Keratinocyte (primary cell): ENCODE measurements at regions not wholly inside any gene's neighbourhood (a gene's known extent, or its start where the extent isn't known, plus 50 kb on each side); places are given as distances from the start of the nearest gene placed in this dataset.

ENCODE experiments used
- DNase-seq: peaks from one replicate; pipeline ENCODE4 v3.0.0-alpha.2; 2011; ENCODE audit warnings: low read depth, missing footprints, low spot score
- FAIRE-seq: peaks from 2 replicates; lab custom pipeline; 2011; peaks lifted over from hg19 to GRCh38; lab: Jason Lieb, UNC
- H2AFZ ChIP-seq: 2 replicates; pipeline ENCODE4 v1.6.0; 2012; ENCODE audit warnings: low read length, control low read depth, inconsistent platforms; ENCODE audit not compliant: control insufficient read depth
- H3K27ac ChIP-seq: 2 replicates; pipeline ENCODE4 v1.5.1; 2011; ENCODE audit warnings: low read length; ENCODE audit not compliant: control insufficient read depth, insufficient read depth
- H3K27me3 ChIP-seq: 3 replicates; pipeline ENCODE4 v1.6.0; 2011; ENCODE audit warnings: low read length; ENCODE audit not compliant: control insufficient read depth, insufficient read depth; ENCODE audit errors: extremely low read depth
- H3K36me3 ChIP-seq, 2 experiments: 2 replicates in 1 of 2; 3 replicates in 1 of 2; pipeline ENCODE4 v1.5.1; 2011; ENCODE audit warnings: low read length in 2 of 2, mild to moderate bottlenecking in 1 of 2; ENCODE audit not compliant: control insufficient read depth in 2 of 2, insufficient read depth in 2 of 2; ENCODE audit errors: extremely low read depth in 1 of 2
- H3K4me1 ChIP-seq: 3 replicates; pipeline ENCODE4 v1.5.1; 2011; ENCODE audit warnings: low read length; ENCODE audit not compliant: control insufficient read depth, insufficient read depth; ENCODE audit errors: extremely low read depth
- H3K4me2 ChIP-seq: 3 replicates; pipeline ENCODE4 v1.6.0; 2011; ENCODE audit warnings: low read depth, low read length; ENCODE audit not compliant: control insufficient read depth, insufficient read depth; ENCODE audit errors: extremely low read depth
- H3K4me3 ChIP-seq, 3 experiments: fragments of 200-600 bp in 1 of 3; sonication (generic) in 1 of 3; 2 replicates in 2 of 3; 3 replicates in 1 of 3; pipeline ENCODE4 v1.5.1; 2011 to 2016; ENCODE audit warnings: low read length in 3 of 3, mild to moderate bottlenecking in 3 of 3, control low read depth in 2 of 3, inconsistent platforms in 1 of 3, low read depth in 1 of 3, mixed read lengths in 1 of 3, mixed run types in 1 of 3, moderate library complexity in 1 of 3; ENCODE audit not compliant: control insufficient read depth in 2 of 3, insufficient read depth in 2 of 3; ENCODE audit errors: extremely low read depth in 1 of 3
- H3K79me2 ChIP-seq: 2 replicates; pipeline ENCODE4 v1.6.0; 2012; ENCODE audit warnings: low read length; ENCODE audit not compliant: control insufficient read depth, insufficient read depth
- H3K9ac ChIP-seq: 3 replicates; pipeline ENCODE4 v1.6.0; 2011; ENCODE audit warnings: low read length; ENCODE audit not compliant: control insufficient read depth, insufficient read depth; ENCODE audit errors: extremely low read depth
- H3K9me1 ChIP-seq: 3 replicates; pipeline ENCODE4 v1.6.0; 2011; ENCODE audit warnings: low read length; ENCODE audit not compliant: control insufficient read depth, insufficient read depth; ENCODE audit errors: extremely low read depth
- H3K9me3 ChIP-seq: 2 replicates; pipeline ENCODE4 v1.5.1; 2012; ENCODE audit warnings: low read depth, low read length; ENCODE audit not compliant: control insufficient read depth
- H4K20me1 ChIP-seq: 3 replicates; pipeline ENCODE4 v1.6.0; 2011; ENCODE audit warnings: low read length; ENCODE audit not compliant: control insufficient read depth, insufficient read depth; ENCODE audit errors: extremely low read depth
- CTCF ChIP-seq, 3 experiments: IDR thresholded peaks in 1 of 3; conservative IDR thresholded peaks in 1 of 3; optimal IDR thresholded peaks in 1 of 3; 2 replicates in 2 of 3; 3 replicates in 1 of 3; pipeline versions ENCODE3 to v1.5.1; 2011; ENCODE audit warnings: low read length in 3 of 3, mild to moderate bottlenecking in 3 of 3, moderate library complexity in 2 of 3, control low read depth in 1 of 3, inconsistent platforms in 1 of 3; ENCODE audit not compliant: insufficient read depth in 2 of 3; ENCODE audit errors: extremely low read depth in 1 of 3
- EZH2 ChIP-seq: IDR thresholded peaks from one replicate; pipeline ENCODE4 v1.6.1; 2012; ENCODE audit warnings: inconsistent platforms, mild to moderate bottlenecking, low read length, moderate library complexity
- dilution Hi-C: fragments of 300-500 bp; cut with MboI; formaldehyde crosslinking; loops from one replicate; pipeline ENCODE4 v1.7.0; 2020; ENCODE audit warnings: low sequenced_read_pairs; ENCODE audit not compliant: extremely low pct_ligation_motif_present

GRCh38 chr11:95608093-95608492 is 181.5 kb downstream of the FAM76B start:
- no peak overlapping the region for H3K4me3 ChIP-seq
- no peaks in the 10 kb centered on the region for H3K79me2 ChIP-seq
- H3K9ac ChIP-seq = no peak overlapping the region
- no peak overlapping the region for H3K27ac ChIP-seq
- H2AFZ ChIP-seq = no peak overlapping the region
- H3K9me1 ChIP-seq = no peaks in the 10 kb centered on the region
- no peaks in the 10 kb centered on the region for H3K4me1 ChIP-seq
- no peaks in the 10 kb centered on the region for H3K36me3 ChIP-seq
- H3K27me3 ChIP-seq = no peaks in the 10 kb centered on the region
- H3K9me3 ChIP-seq = no peaks in the 10 kb centered on the region
- FAIRE-seq (no peak), DNase-seq (no peak)
- no peak overlapping the region for H3K4me2 ChIP-seq
- TF ChIP-seq EZH2 (no peak), CTCF (optimal IDR thresholded peaks at IDR 0.05 in 1 of 3, IDR thresholded peaks at IDR 0.05 in 1 of 3, conservative IDR thresholded peaks at IDR 0.05 in 1 of 3; ENCODE audit: extremely low read depth in 1 of 3, insufficient read depth in 2 of 3, low read length in 3 of 3) (no peak)
- dilution Hi-C loops = no loop called here
- no peaks in the 10 kb centered on the region for H4K20me1 ChIP-seq

GRCh38 chr11:95606824-95607223 is 182.8 kb downstream of the FAM76B start:
- no peaks in the 10 kb centered on the region for H3K9me1 ChIP-seq
- no peaks in the 10 kb centered on the region for H4K20me1 ChIP-seq
- no peaks in the 10 kb centered on the region for H3K36me3 ChIP-seq
- H3K9me3 ChIP-seq = no peaks in the 10 kb centered on the region
- no peaks in the 10 kb centered on the region for H3K27me3 ChIP-seq
- H3K4me1 ChIP-seq = no peaks in the 10 kb centered on the region
- H3K4me3 ChIP-seq = no peak overlapping the region
- H3K79me2 ChIP-seq = no peaks in the 10 kb centered on the region
- no peak overlapping the region for H3K4me2 ChIP-seq
- no peak overlapping the region for H3K27ac ChIP-seq
- dilution Hi-C loops = no loop called here
- no peak overlapping the region for H3K9ac ChIP-seq
- H2AFZ ChIP-seq = no peak overlapping the region
- FAIRE-seq = no peak
- no peak for DNase-seq
- TF ChIP-seq EZH2 (no peak), CTCF (optimal IDR thresholded peaks at IDR 0.05 in 1 of 3, IDR thresholded peaks at IDR 0.05 in 1 of 3, conservative IDR thresholded peaks at IDR 0.05 in 1 of 3; ENCODE audit: extremely low read depth in 1 of 3, insufficient read depth in 2 of 3, low read length in 3 of 3) (no peak)
